Heart left ventricle (tissue), 16 donors: ENCODE measurements at regions not wholly inside any gene's neighbourhood (a gene's known extent, or its start where the extent isn't known, plus 50 kb on each side); places are given as distances from the start of the nearest gene placed in this dataset.
A peak's percentile ranks its signal among the peaks of the same experiment; 100 is the strongest.

Experiments
- ATAC-seq, 4 donors: fragments of 200-7000 bp; cut with Tn5 transposase; one replicate each; pipeline ENCODE4 v1.9.1; 2020 to 2022; ENCODE audit warnings: moderate library complexity in 4 of 4, mild to moderate bottlenecking in 3 of 4, moderate number of reproducible peaks in 1 of 4
- DNase-seq, 5 donors: peaks; one replicate each; pipeline ENCODE4 v3.0.0-alpha.2; 2020
- H3K27ac ChIP-seq, 12 donors: fragments of 200-600 bp; sonication (generic) in 4 of 12; one replicate each; pipeline versions ENCODE4 v1.5.0 to v1.8.0; 2016 to 2022; ENCODE audit warnings: mild to moderate bottlenecking in 2 of 12
- H3K27me3 ChIP-seq, 9 donors: fragments of 200-600 bp; sonication (generic) in 2 of 9; one replicate each; pipeline versions ENCODE4 v1.5.1 to v1.8.0; 2016 to 2022; ENCODE audit warnings: mild to moderate bottlenecking in 3 of 9
- H3K36me3 ChIP-seq, 9 donors: fragments of 200-600 bp; sonication (generic) in 2 of 9; one replicate each; pipeline versions ENCODE4 v1.5.0 to v1.8.0; 2018 to 2022; ENCODE audit warnings: mild to moderate bottlenecking in 2 of 9
- H3K4me1 ChIP-seq, 12 donors: fragments of 200-600 bp; sonication (generic) in 4 of 12; one replicate each; pipeline versions ENCODE4 v1.5.0 to v1.8.0; 2016 to 2022; ENCODE audit warnings: mild to moderate bottlenecking in 3 of 12
- H3K4me3 ChIP-seq, 12 donors: fragments of 200-600 bp; sonication (generic) in 4 of 12; one replicate each; pipeline versions ENCODE4 v1.5.0 to v1.8.0; 2017 to 2022; ENCODE audit warnings: mild to moderate bottlenecking in 9 of 12, moderate library complexity in 4 of 12
- H3K9me3 ChIP-seq, 12 donors: fragments of 200-600 bp; sonication (generic) in 4 of 12; one replicate each; pipeline versions ENCODE4 v1.5.0 to v1.8.0; 2016 to 2022; ENCODE audit warnings: mild to moderate bottlenecking in 1 of 12
- POLR2A ChIP-seq, 2 donors: fragments of 450-650 bp; IDR thresholded peaks; one replicate each; pipeline ENCODE4 v1.6.1; 2017; ENCODE audit warnings: antibody characterized with exemption in 2 of 2, mild to moderate bottlenecking in 2 of 2, moderate library complexity in 2 of 2
- WGBS, 4 donors: extraction: QIAGEN DNeasy Blood & Tissue Kit in 2 of 4; methylation state at CpG; one replicate each; pipeline versions ENCODE4 v1.1.5 to v1.1.7; 2013 to 2018; 5-methylcytosine and 5-hydroxymethylcytosine counted together
- intact Hi-C, 10 donors: fragments of 100-400 bp; cut with DNase I; formaldehyde crosslinking; loops; one replicate each; pipeline versions ENCODE4 v1.11.1 to v1.14.2; 2022
- TF ChIP-seq, protein P1 (sequence below), 12 donors: fragments of 200-600 bp; sonication (generic) in 4 of 12; IDR thresholded peaks; one replicate each; pipeline versions ENCODE4 v1.5.0 to v1.8.0; 2018 to 2022; ENCODE audit warnings: antibody characterized with exemption in 12 of 12, mild to moderate bottlenecking in 5 of 12
- donor health status: ischemic (EF 13 %, LVEDD 7.1; RV severe dilation, severe dysfunction).
- donor health status: healthy with polysubstance abuse.
- donor health status: DM: no; HTN: yes; CAD: no.
- donor health status: DM: no; HTN: no; CAD: no.
- donor health status: ischemic (EF 25% LVEDD 6.9; RV normal size, moderate dysfunction).
- donor health status: ischemic (EF 25% LVEDD 5.7; RV mildly dilated, moderate dysfunction).
- donor health status: healthy.
- donor health status: DM: yes; HTN: yes; CAD: no.
- donor health status: ischemic (EF 35%, LVEDD 5.7; RV mildly dilated, moderate dysfunction).
- donor health status: nonischemic (EF 11% LVEDD 7.7; RV severe dilation, severe dysfunction).
- donor health status: DM: yes; HTN: yes; CAD: no.
- donor health status: PGD.
- donor health status: ischemic (EF 29% LVEDD 5.4; RV normal size, mild dysfunction).
- donor health status: nonischemic (EF 23%, LVEDD 6.1; RV moderate dilation, normal function).

DNA sequence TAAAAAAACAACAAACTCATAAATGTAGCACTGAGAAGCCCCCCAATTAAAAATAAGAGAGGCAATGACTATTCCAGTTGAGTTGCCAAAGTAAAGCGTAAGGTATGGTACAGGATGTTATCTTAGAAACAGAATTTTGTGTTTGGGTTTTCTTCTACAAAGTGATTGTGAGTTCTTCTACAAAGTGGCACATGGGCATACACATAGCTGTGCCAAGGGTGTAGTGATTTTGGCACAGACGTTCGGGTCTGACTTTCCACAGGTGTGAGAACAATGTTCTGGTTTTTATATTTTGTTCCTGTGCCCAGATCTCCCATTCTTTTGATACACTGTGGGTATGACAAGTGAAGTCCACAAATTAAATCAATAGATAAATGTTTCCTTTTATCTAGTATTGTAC is 190.1 kb upstream of the CSNK1A1L start:
- Histone ChIP-seq H3K27me3 (no peaks in the 10 kb centered on the region), H3K27ac (peak overlapping the region in 5 of 12 donors; percentile 14 to 41 (median 27)), H3K4me3 (no peak overlapping the region), H3K4me1 (peaks cover 0 to 6% (median 0%) of the 10 kb centered on the region in 12 donors), H3K36me3 (no peaks in the 10 kb centered on the region), H3K9me3 (no peaks in the 10 kb centered on the region)
- 40 to 53% (median 50%) methylated on average over 3 of the region's 3 CpGs for WGBS, 4 donors
- DNase-seq (no peak), ATAC-seq (peak; percentile 16 to 52 (median 20))
- intact Hi-C loops, result loop anchor here in 1 of 10 donors (10.0 kb wide), 1 partner anchor 191 kb away; the partner anchor contains the start of gene CSNK1A1L
- TF ChIP-seq, protein P1, sequence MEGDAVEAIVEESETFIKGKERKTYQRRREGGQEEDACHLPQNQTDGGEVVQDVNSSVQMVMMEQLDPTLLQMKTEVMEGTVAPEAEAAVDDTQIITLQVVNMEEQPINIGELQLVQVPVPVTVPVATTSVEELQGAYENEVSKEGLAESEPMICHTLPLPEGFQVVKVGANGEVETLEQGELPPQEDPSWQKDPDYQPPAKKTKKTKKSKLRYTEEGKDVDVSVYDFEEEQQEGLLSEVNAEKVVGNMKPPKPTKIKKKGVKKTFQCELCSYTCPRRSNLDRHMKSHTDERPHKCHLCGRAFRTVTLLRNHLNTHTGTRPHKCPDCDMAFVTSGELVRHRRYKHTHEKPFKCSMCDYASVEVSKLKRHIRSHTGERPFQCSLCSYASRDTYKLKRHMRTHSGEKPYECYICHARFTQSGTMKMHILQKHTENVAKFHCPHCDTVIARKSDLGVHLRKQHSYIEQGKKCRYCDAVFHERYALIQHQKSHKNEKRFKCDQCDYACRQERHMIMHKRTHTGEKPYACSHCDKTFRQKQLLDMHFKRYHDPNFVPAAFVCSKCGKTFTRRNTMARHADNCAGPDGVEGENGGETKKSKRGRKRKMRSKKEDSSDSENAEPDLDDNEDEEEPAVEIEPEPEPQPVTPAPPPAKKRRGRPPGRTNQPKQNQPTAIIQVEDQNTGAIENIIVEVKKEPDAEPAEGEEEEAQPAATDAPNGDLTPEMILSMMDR (IDR thresholded peaks at IDR 0.05), result no peak
- TF ChIP-seq POLR2A (IDR thresholded peaks at IDR 0.05), result no peak

DNA sequence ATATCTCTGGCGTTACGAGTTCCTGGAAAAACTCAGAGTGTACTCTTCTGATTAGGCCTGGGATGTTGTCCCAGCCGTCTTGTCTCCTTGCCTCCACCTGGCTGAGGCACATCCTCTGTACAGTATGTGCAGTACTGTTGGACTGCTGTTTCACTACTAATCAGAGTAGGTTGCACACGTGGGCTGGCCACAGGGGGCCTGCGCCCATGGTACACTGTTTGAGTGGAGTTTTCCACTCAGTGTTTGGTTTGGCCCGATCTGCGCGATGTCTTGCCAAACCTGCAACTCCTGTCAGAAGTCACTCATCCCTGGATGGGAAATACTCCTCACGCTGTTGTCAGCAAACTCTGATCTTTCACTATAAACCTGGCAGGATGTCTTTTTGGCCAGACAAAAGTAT is 189.6 kb upstream of the CSNK1A1L start:
- 47 to 65% (median 52%) methylated on average over 9 of the region's 9 CpGs for WGBS, 4 donors
- intact Hi-C loops, result loop anchor here in 1 of 10 donors (10.0 kb wide), 1 partner anchor 190 kb away; the partner anchor contains the start of gene CSNK1A1L
- H3K4me1 ChIP-seq, result peaks cover 0 to 6% (median 0%) of the 10 kb centered on the region in 12 donors
- no peak for TF ChIP-seq POLR2A (IDR thresholded peaks at IDR 0.05)
- TF ChIP-seq, protein P1 (IDR thresholded peaks at IDR 0.05), result no peak
- peak overlapping the region in 5 of 12 donors; percentile 14 to 41 (median 27) for H3K27ac ChIP-seq
- ATAC-seq (peak; percentile 94 to 98 (median 97)), DNase-seq (peak; percentile 22 to 73 (median 48))
- H3K4me3 ChIP-seq, result no peak overlapping the region
- H3K27me3 ChIP-seq, result no peaks in the 10 kb centered on the region
- no peaks in the 10 kb centered on the region for H3K36me3 ChIP-seq
- no peaks in the 10 kb centered on the region for H3K9me3 ChIP-seq

DNA sequence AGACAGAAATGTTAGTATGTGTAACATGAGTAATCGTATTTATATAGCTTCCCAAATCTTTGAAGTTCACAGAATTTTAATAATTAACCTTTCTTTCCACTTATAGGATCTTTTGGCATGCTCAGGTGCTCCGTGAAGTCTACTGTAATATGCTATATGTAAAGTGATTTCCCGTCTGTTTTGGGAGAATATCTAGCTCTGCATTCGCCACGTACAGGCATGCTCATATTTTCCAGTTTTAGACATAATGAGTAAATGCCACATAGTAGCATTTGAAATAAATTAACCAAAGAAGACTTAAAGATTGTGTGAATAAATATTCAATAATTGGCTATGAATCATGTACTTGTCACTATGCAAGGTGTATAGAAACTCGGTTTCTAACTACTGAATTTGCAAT is 189.0 kb upstream of the CSNK1A1L start:
- WGBS, 4 donors, result 93% methylated on average over 6 of the region's 6 CpGs
- Histone ChIP-seq H3K27ac (peak overlapping the region in 2 of 12 donors; percentile 71 to 75), H3K4me3 (no peak overlapping the region)

DNA sequence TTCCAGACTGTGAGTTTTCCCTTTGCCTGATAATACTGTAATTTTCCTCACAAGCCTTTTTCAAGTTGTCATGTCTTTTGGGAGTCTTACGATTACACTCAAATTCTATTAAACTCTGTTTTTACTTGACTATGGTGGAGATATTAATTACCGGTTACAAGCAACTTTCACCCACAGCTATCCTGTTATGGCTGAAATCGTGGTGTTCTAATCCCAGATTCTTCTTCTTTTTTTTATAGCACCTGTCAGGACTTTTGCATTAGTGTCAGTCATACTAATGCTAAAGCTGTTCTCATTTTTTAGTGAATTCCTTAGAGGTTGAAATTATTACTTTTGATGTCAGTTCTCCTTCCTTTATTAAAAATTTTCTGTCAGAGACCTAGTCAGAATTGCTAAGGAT is 187.8 kb upstream of the CSNK1A1L start:
- Histone ChIP-seq H3K27ac (peak overlapping the region in 1 of 12 donors; percentile 24), H3K36me3 (no peaks in the 10 kb centered on the region), H3K4me1 (peaks cover 0 to 14% (median 0%) of the 10 kb centered on the region in 12 donors), H3K4me3 (no peak overlapping the region), H3K9me3 (no peaks in the 10 kb centered on the region), H3K27me3 (no peaks in the 10 kb centered on the region)
- TF ChIP-seq, protein P1 (IDR thresholded peaks at IDR 0.05), result no peak
- no peak for TF ChIP-seq POLR2A (IDR thresholded peaks at IDR 0.05)
- WGBS, 4 donors, result 91 to 93% (median 92%) methylated on average over 3 of the region's 3 CpGs
- ATAC-seq (no peak), DNase-seq (no peak)
- intact Hi-C loops, result loop anchor here in 1 of 10 donors (10.0 kb wide), 1 partner anchor 188 kb away; the partner anchor contains the start of gene CSNK1A1L

More for the DNA sequence above, 189.0 kb upstream of the CSNK1A1L start:
- intact Hi-C loops, result loop anchor here in 1 of 10 donors (10.0 kb wide), 1 partner anchor 190 kb away; the partner anchor contains the start of gene CSNK1A1L
- Histone ChIP-seq H3K4me1 (peaks cover 0 to 6% (median 0%) of the 10 kb centered on the region in 12 donors), H3K27me3 (no peaks in the 10 kb centered on the region), H3K36me3 (no peaks in the 10 kb centered on the region), H3K9me3 (no peaks in the 10 kb centered on the region)
- no peak for ATAC-seq
- TF ChIP-seq, protein P1 (IDR thresholded peaks at IDR 0.05), result no peak
- TF ChIP-seq POLR2A (IDR thresholded peaks at IDR 0.05), result no peak
- DNase-seq, result no peak
